Neuronal stem cell (in vitro differentiated cells): ENCODE measurements at regions not wholly inside any gene's neighbourhood (a gene's known extent, or its start where the extent isn't known, plus 50 kb on each side); places are given as distances from the start of the nearest gene placed in this dataset.
"Not testable (repeated sequence)": the region's sequence is repeated elsewhere in the genome, so short reads cannot be mapped to it uniquely, and the experiment has no call there.

Experiments used
- DNase-seq: peaks from one replicate; pipeline ENCODE4 v3.0.0-alpha.2; 2013; ENCODE audit warnings: low spot score
- H2AFZ ChIP-seq: one replicate; pipeline ENCODE4 v1.6.1; 2013; ENCODE audit warnings: mild to moderate bottlenecking, low read length, inconsistent platforms
- H2AK5ac ChIP-seq: 2 replicates; pipeline ENCODE4 v1.6.1; 2013; ENCODE audit warnings: low read depth, mild to moderate bottlenecking, inconsistent platforms, low read length, moderate library complexity, mixed read lengths
- H2BK120ac ChIP-seq: 2 replicates; pipeline ENCODE4 v1.6.1; 2013; ENCODE audit warnings: low read depth, mild to moderate bottlenecking, inconsistent platforms, low read length, moderate library complexity, mixed read lengths
- H2BK12ac ChIP-seq: one replicate; pipeline ENCODE4 v1.6.1; 2013; ENCODE audit warnings: low read length, inconsistent platforms
- H2BK15ac ChIP-seq: 2 replicates; pipeline ENCODE4 v1.6.1; 2013; ENCODE audit warnings: mild to moderate bottlenecking, low read length, inconsistent platforms, mixed read lengths
- H2BK5ac ChIP-seq: one replicate; pipeline ENCODE4 v1.6.1; 2013; ENCODE audit warnings: inconsistent platforms, mild to moderate bottlenecking, low read length, moderate library complexity
- H3K14ac ChIP-seq: one replicate; pipeline ENCODE4 v1.6.1; 2013; ENCODE audit warnings: low read length, inconsistent platforms
- H3K18ac ChIP-seq: 2 replicates; pipeline ENCODE4 v1.6.1; 2013; ENCODE audit warnings: low read length, inconsistent platforms
- H3K23ac ChIP-seq: 2 replicates; pipeline ENCODE4 v1.6.1; 2013; ENCODE audit warnings: low read depth, mild to moderate bottlenecking, mixed read lengths, low read length, inconsistent platforms; ENCODE audit not compliant: poor library complexity
- H3K27ac ChIP-seq: replicated peaks from 3 replicates; pipeline ENCODE4 v1.5.1; 2013; ENCODE audit warnings: low read length, inconsistent platforms
- H3K27me3 ChIP-seq, 3 experiments: 2 replicates each; pipeline ENCODE4 v1.6.1; 2013; ENCODE audit warnings: low read length in 3 of 3, mild to moderate bottlenecking in 2 of 3, inconsistent platforms in 1 of 3, low read depth in 1 of 3, mixed read lengths in 1 of 3, moderate library complexity in 1 of 3; ENCODE audit not compliant: control insufficient read depth in 3 of 3, insufficient read depth in 3 of 3
- H3K36me3 ChIP-seq, 2 donors: replicated peaks in 1 of 2; 2 replicates each; pipeline ENCODE4 v1.6.1; 2013; ENCODE audit warnings: low read length in 2 of 2; ENCODE audit not compliant: control insufficient read depth in 2 of 2, insufficient read depth in 2 of 2
- H3K4ac ChIP-seq: 2 replicates; pipeline ENCODE4 v1.6.1; 2013; ENCODE audit warnings: inconsistent platforms, mild to moderate bottlenecking, low read length, moderate library complexity
- H3K4me1 ChIP-seq, 2 donors: 1 replicate in 1 of 2; 2 replicates in 1 of 2; pipeline ENCODE4 v1.6.1; 2013; ENCODE audit warnings: low read length in 2 of 2, low read depth in 1 of 2; ENCODE audit not compliant: control insufficient read depth in 2 of 2, insufficient read depth in 1 of 2
- H3K4me2 ChIP-seq: one replicate; pipeline ENCODE4 v1.6.1; 2013; ENCODE audit warnings: mild to moderate bottlenecking, low read length, inconsistent platforms; ENCODE audit not compliant: insufficient read depth, poor library complexity, severe bottlenecking
- H3K4me3 ChIP-seq, 2 donors: 2 replicates each; pipeline ENCODE4 v1.5.1; 2013; ENCODE audit warnings: low read length in 2 of 2, mild to moderate bottlenecking in 2 of 2, inconsistent platforms in 1 of 2, moderate library complexity in 1 of 2
- H3K79me1 ChIP-seq: one replicate; pipeline ENCODE4 v1.6.1; 2013; ENCODE audit warnings: low read depth, mild to moderate bottlenecking, inconsistent platforms, low read length, moderate library complexity
- H3K9ac ChIP-seq: one replicate; pipeline ENCODE4 v1.6.1; 2013; ENCODE audit warnings: mild to moderate bottlenecking, low read depth, low read length, inconsistent platforms; ENCODE audit not compliant: poor library complexity
- H3K9me3 ChIP-seq, 2 donors: replicated peaks in 1 of 2; 2 replicates each; pipeline versions ENCODE3 to v1.6.1; 2013; ENCODE audit warnings: low read length in 2 of 2, mild to moderate bottlenecking in 2 of 2, inconsistent platforms in 1 of 2, low read depth in 1 of 2, mixed read lengths in 1 of 2, moderate library complexity in 1 of 2; ENCODE audit not compliant: control insufficient read depth in 2 of 2, insufficient read depth in 1 of 2
- H4K8ac ChIP-seq: one replicate; pipeline ENCODE4 v1.6.1; 2013; ENCODE audit warnings: low read depth, mild to moderate bottlenecking, inconsistent platforms, low read length, moderate library complexity
- H4K91ac ChIP-seq: one replicate; pipeline ENCODE4 v1.6.1; 2013; ENCODE audit warnings: low read length, low read depth, mild to moderate bottlenecking, inconsistent platforms; ENCODE audit not compliant: poor library complexity
- WGBS, 2 donors: extraction: QIAGEN DNeasy Blood & Tissue Kit; methylation state at CpG; one replicate each; pipeline ENCODE4 v1.1.7; 2013; ENCODE audit warnings: missing lambda C conversion rate in 2 of 2, mixed read lengths in 1 of 2; ENCODE audit not compliant: insufficient read length in 2 of 2, insufficient replicate concordance in 1 of 2; ENCODE audit errors: extremely low coverage in 2 of 2; 5-methylcytosine and 5-hydroxymethylcytosine counted together

DNA sequence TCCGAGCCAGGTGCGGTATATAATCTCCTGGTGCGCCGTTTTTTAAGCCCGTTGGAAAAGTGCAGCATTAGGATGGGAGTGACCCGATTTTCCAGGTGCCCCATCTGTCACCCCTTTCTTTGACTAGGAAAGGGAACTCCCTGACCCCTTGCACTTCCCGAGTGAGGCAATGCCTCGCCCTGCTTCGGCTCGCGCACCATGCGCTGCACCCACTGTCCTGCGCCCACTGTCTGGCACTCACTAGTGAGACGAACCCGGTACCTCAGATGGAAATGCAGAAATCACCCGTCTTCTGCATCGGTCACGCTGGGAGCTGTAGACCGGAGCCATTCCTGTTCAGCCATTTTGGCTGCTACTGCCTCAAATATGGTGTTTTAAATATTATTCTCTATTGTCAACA, 198.0 kb downstream of the MEIS1 start:
- not testable (repeated sequence) for H3K27me3 ChIP-seq, DNase-seq, H2AK5ac ChIP-seq, H3K4ac ChIP-seq, H3K4me1 ChIP-seq, H3K9me3 ChIP-seq, H2BK15ac ChIP-seq, H3K9ac ChIP-seq, H3K27ac ChIP-seq, H2BK12ac ChIP-seq, H3K14ac ChIP-seq, H3K18ac ChIP-seq, H3K4me3 ChIP-seq, H3K23ac ChIP-seq, H3K79me1 ChIP-seq, H3K4me2 ChIP-seq, H4K8ac ChIP-seq, H2BK120ac ChIP-seq, H2BK5ac ChIP-seq, H2AFZ ChIP-seq, H3K36me3 ChIP-seq, H4K91ac ChIP-seq
- WGBS, 2 donors: no CpG with 5 or more reads among the region's 19 CpGs

GRCh38 chr2:66633631-66634030, 198.7 kb downstream of the MEIS1 start:
- no CpG with 5 or more reads among the region's 3 CpGs for WGBS, 2 donors
- no peak overlapping the region for H3K23ac ChIP-seq
- no peak overlapping the region for H3K4me3 ChIP-seq
- DNase-seq: no peak
- H3K4ac ChIP-seq: no peak overlapping the region
- H3K9ac ChIP-seq: no peak overlapping the region
- H3K18ac ChIP-seq: no peak overlapping the region
- no peaks in the 10 kb centered on the region for H3K79me1 ChIP-seq
- H4K91ac ChIP-seq: no peak overlapping the region
- no peak overlapping the region for H3K4me2 ChIP-seq
- no peak overlapping the region for H3K14ac ChIP-seq
- H2BK15ac ChIP-seq: no peak overlapping the region
- no peak overlapping the region for H2BK5ac ChIP-seq
- no peaks in the 10 kb centered on the region for H3K27me3 ChIP-seq
- H2AK5ac ChIP-seq: no peak overlapping the region
- H2BK12ac ChIP-seq: no peak overlapping the region
- peaks cover 0 to 6% of the 10 kb centered on the region in 2 donors for H3K9me3 ChIP-seq
- no peak overlapping the region for H3K27ac ChIP-seq
- no peak overlapping the region for H4K8ac ChIP-seq
- no peaks in the 10 kb centered on the region for H3K36me3 ChIP-seq
- H2AFZ ChIP-seq: no peak overlapping the region
- no peaks in the 10 kb centered on the region for H3K4me1 ChIP-seq
- no peak overlapping the region for H2BK120ac ChIP-seq

- Histone ChIP-seq H3K36me3 (no peaks in the 10 kb centered on the region), H3K4ac (no peak overlapping the region), H4K91ac (no peak overlapping the region), H3K23ac (no peak overlapping the region), H3K27me3 (no peaks in the 10 kb centered on the region), H2BK15ac (no peak overlapping the region), H4K8ac (no peak overlapping the region), H3K14ac (no peak overlapping the region), H3K9ac (no peak overlapping the region), H2AK5ac (no peak overlapping the region), H3K4me2 (no peak overlapping the region), H2BK5ac (no peak overlapping the region), H2BK120ac (no peak overlapping the region), H3K18ac (no peak overlapping the region), H3K9me3 (peaks cover 0 to 6% of the 10 kb centered on the region in 2 donors), H3K4me1 (no peaks in the 10 kb centered on the region), H2AFZ (no peak overlapping the region), H3K79me1 (no peaks in the 10 kb centered on the region), H3K4me3 (no peak overlapping the region), H3K27ac (no peak overlapping the region), H2BK12ac (no peak overlapping the region)
- DNase-seq: no peak
These were observed 199.9 kb downstream of the MEIS1 start for GRCh38 chr2:66634784-66635183.

- H2BK5ac ChIP-seq: no peak overlapping the region
- H4K8ac ChIP-seq: no peak overlapping the region
- no peak overlapping the region for H2AK5ac ChIP-seq
- H3K36me3 ChIP-seq: no peaks in the 10 kb centered on the region
- H2AFZ ChIP-seq: no peak overlapping the region
- no peak overlapping the region for H3K4me2 ChIP-seq
- H3K18ac ChIP-seq: no peak overlapping the region
- H2BK120ac ChIP-seq: no peak overlapping the region
- WGBS, 2 donors: no CpG with 5 or more reads among the region's 6 CpGs
- H3K4ac ChIP-seq: no peak overlapping the region
- H4K91ac ChIP-seq: no peak overlapping the region
- no peaks in the 10 kb centered on the region for H3K4me1 ChIP-seq
- no peak overlapping the region for H3K27ac ChIP-seq
- H3K79me1 ChIP-seq: no peaks in the 10 kb centered on the region
- no peak overlapping the region for H3K4me3 ChIP-seq
- H3K14ac ChIP-seq: no peak overlapping the region
- H3K9me3 ChIP-seq: no peaks in the 10 kb centered on the region
- H3K23ac ChIP-seq: no peak overlapping the region
- DNase-seq: no peak
- H3K27me3 ChIP-seq: no peaks in the 10 kb centered on the region
- H2BK15ac ChIP-seq: no peak overlapping the region
- no peak overlapping the region for H3K9ac ChIP-seq
- H2BK12ac ChIP-seq: no peak overlapping the region
These were observed 206.8 kb downstream of the MEIS1 start for GRCh38 chr2:66641685-66642084.
